IMR-90 (cell line): ENCODE measurements at regions not wholly inside any gene's neighbourhood (a gene's known extent, or its start where the extent isn't known, plus 50 kb on each side); places are given as distances from the start of the nearest gene placed in this dataset.

Experiments
- BHLHE40 ChIP-seq: fragments of 150-350 bp; IDR thresholded peaks from 2 replicates; pipeline ENCODE4 v1.6.1; 2016; ENCODE audit warnings: mild to moderate bottlenecking, low read depth, low read length
- CHD1 ChIP-seq: IDR thresholded peaks from 2 replicates; pipeline ENCODE4 v1.6.1; 2012; ENCODE audit warnings: low read depth, low read length, improper control_type of control experiment
- FOS ChIP-seq: fragments of 150-350 bp; IDR thresholded peaks from 2 replicates; pipeline ENCODE4 v1.6.1; 2016; ENCODE audit warnings: low read depth, low read length
- MAFK ChIP-seq: IDR thresholded peaks from 2 replicates; pipeline ENCODE4 v1.6.1; 2012; ENCODE audit warnings: low read depth, low read length, improper control_type of control experiment
- MAZ ChIP-seq: IDR thresholded peaks from 2 replicates; pipeline ENCODE4 v1.6.1; 2012; ENCODE audit warnings: low read depth, mild to moderate bottlenecking, low read length, improper control_type of control experiment, moderate library complexity, borderline replicate concordance
- NFE2L2 ChIP-seq: fragments of 150-350 bp; IDR thresholded peaks from 2 replicates; pipeline ENCODE4 v1.6.1; 2016; ENCODE audit warnings: low read depth, mild to moderate bottlenecking, low read length
- POLR2A ChIP-seq: IDR thresholded peaks from 2 replicates; pipeline ENCODE4 v1.6.1; 2012; ENCODE audit warnings: mild to moderate bottlenecking, low read depth, low read length
- RAD21 ChIP-seq: IDR thresholded peaks from 2 replicates; pipeline ENCODE4 v1.6.1; 2012; ENCODE audit warnings: low read length, improper control_type of control experiment
- RCOR1 ChIP-seq: IDR thresholded peaks from 2 replicates; pipeline ENCODE4 v1.6.1; 2012; ENCODE audit warnings: mild to moderate bottlenecking, low read length, improper control_type of control experiment; ENCODE audit not compliant: insufficient replicate concordance
- RFX5 ChIP-seq: IDR thresholded peaks from 2 replicates; pipeline ENCODE4 v1.8.0; 2012; ENCODE audit warnings: low read depth, mild to moderate bottlenecking, low read length, moderate library complexity
- SMC3 ChIP-seq: fragments of 150-350 bp; IDR thresholded peaks from 2 replicates; pipeline ENCODE4 v1.6.1; 2016; ENCODE audit warnings: low read depth, mild to moderate bottlenecking, antibody characterized with exemption, low read length, moderate library complexity
- TF ChIP-seq, protein P1 (sequence below): fragments of 150-350 bp; IDR thresholded peaks from 2 replicates; pipeline ENCODE4 v1.6.1; 2016; ENCODE audit warnings: low read depth, mild to moderate bottlenecking, low read length, moderate library complexity, borderline replicate concordance
- TF ChIP-seq, protein P2 (sequence below): conservative IDR thresholded peaks from 2 replicates; pipeline ENCODE4 v1.5.1; 2012; ENCODE audit warnings: mild to moderate bottlenecking, low read depth, low read length, improper control_type of control experiment
- TF ChIP-seq, protein P3 (sequence below): fragments of 150-350 bp; IDR thresholded peaks from 2 replicates; pipeline ENCODE4 v1.6.1; 2017; ENCODE audit warnings: mild to moderate bottlenecking, antibody characterized with exemption, low read length, low read depth

DNA sequence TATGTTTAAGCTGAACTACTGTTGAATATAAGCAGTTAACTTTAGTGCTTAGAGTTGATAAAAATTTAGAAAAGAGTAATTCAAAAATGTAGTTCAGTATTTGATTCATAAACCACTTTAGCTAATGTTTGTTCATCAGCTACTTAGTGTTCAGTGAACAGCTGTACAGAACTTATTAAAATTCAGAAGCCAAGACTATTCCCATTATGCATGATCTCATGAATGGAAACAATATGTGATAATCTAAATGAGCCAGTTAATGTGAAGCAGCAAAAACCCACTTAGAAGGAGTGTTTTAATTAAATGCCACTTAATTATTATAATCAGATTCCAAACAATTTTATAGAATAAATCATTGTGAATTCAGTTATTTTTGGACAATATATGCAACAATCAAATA lies 92.9 kb upstream of the NEGR1 start:
- TF ChIP-seq, protein P1, sequence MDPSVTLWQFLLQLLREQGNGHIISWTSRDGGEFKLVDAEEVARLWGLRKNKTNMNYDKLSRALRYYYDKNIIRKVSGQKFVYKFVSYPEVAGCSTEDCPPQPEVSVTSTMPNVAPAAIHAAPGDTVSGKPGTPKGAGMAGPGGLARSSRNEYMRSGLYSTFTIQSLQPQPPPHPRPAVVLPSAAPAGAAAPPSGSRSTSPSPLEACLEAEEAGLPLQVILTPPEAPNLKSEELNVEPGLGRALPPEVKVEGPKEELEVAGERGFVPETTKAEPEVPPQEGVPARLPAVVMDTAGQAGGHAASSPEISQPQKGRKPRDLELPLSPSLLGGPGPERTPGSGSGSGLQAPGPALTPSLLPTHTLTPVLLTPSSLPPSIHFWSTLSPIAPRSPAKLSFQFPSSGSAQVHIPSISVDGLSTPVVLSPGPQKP = no peak
- TF ChIP-seq, protein P2, sequence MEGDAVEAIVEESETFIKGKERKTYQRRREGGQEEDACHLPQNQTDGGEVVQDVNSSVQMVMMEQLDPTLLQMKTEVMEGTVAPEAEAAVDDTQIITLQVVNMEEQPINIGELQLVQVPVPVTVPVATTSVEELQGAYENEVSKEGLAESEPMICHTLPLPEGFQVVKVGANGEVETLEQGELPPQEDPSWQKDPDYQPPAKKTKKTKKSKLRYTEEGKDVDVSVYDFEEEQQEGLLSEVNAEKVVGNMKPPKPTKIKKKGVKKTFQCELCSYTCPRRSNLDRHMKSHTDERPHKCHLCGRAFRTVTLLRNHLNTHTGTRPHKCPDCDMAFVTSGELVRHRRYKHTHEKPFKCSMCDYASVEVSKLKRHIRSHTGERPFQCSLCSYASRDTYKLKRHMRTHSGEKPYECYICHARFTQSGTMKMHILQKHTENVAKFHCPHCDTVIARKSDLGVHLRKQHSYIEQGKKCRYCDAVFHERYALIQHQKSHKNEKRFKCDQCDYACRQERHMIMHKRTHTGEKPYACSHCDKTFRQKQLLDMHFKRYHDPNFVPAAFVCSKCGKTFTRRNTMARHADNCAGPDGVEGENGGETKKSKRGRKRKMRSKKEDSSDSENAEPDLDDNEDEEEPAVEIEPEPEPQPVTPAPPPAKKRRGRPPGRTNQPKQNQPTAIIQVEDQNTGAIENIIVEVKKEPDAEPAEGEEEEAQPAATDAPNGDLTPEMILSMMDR = no peak
- TF ChIP-seq RFX5 (no peak), POLR2A (no peak), RAD21 (no peak), SMC3 (no peak), BHLHE40 (no peak), CHD1 (no peak), FOS (no peak), RCOR1 (no peak), NFE2L2 (no peak), MAZ (no peak), MAFK (no peak)
- TF ChIP-seq, protein P3, sequence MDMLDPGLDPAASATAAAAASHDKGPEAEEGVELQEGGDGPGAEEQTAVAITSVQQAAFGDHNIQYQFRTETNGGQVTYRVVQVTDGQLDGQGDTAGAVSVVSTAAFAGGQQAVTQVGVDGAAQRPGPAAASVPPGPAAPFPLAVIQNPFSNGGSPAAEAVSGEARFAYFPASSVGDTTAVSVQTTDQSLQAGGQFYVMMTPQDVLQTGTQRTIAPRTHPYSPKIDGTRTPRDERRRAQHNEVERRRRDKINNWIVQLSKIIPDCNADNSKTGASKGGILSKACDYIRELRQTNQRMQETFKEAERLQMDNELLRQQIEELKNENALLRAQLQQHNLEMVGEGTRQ = no peak
